BLaER1 (cell line): ENCODE measurements at regions not wholly inside any gene's neighbourhood (a gene's known extent, or its start where the extent isn't known, plus 50 kb on each side); places are given as distances from the start of the nearest gene placed in this dataset.
"Not testable (repeated sequence)": the region's sequence is repeated elsewhere in the genome, so short reads cannot be mapped to it uniquely, and the experiment has no call there.

Experiments used
- H3K27ac ChIP-seq: shearing (Covaris generic); formaldehyde crosslinking; 2 replicates; pipeline ENCODE4 v1.8.1; 2022
- H3K27me3 ChIP-seq: shearing (Covaris generic); formaldehyde crosslinking; 2 replicates; pipeline ENCODE4 v1.8.1; 2022
- H3K36me3 ChIP-seq: shearing (Covaris generic); formaldehyde crosslinking; 2 replicates; pipeline ENCODE4 v1.8.1; 2022
- H3K4me1 ChIP-seq: shearing (Covaris generic); formaldehyde crosslinking; 2 replicates; pipeline ENCODE4 v1.8.1; 2022
- H3K4me2 ChIP-seq: shearing (Covaris generic); formaldehyde crosslinking; 2 replicates; pipeline ENCODE4 v1.8.1; 2022
- H3K4me3 ChIP-seq: shearing (Covaris generic); formaldehyde crosslinking; 2 replicates; pipeline ENCODE4 v1.8.1; 2022
- H3K9ac ChIP-seq: shearing (Covaris generic); formaldehyde crosslinking; 2 replicates; pipeline ENCODE4 v1.8.1; 2022
- H3K9me3 ChIP-seq: shearing (Covaris generic); formaldehyde crosslinking; 2 replicates; pipeline ENCODE4 v1.8.1; 2022
- H4K20me1 ChIP-seq: shearing (Covaris generic); formaldehyde crosslinking; 2 replicates; pipeline ENCODE4 v1.8.1; 2022
- Cebpa-rat ChIP-seq: shearing (Covaris generic); IDR thresholded peaks from 2 replicates; pipeline ENCODE4 v1.8.1; 2022

- Histone ChIP-seq H3K36me3 (no peaks in the 10 kb centered on the region), H3K9ac (no peak overlapping the region), H3K27me3 (no peaks in the 10 kb centered on the region), H3K4me1 (0 out of 2 replicates have a peak, but pooled peaks cover 10% of the 10 kb centered on the region), H3K4me2 (no peak overlapping the region), H3K27ac (no peak overlapping the region), H4K20me1 (no peaks in the 10 kb centered on the region), H3K9me3 (peaks cover 23% of the 10 kb centered on the region), H3K4me3 (no peak overlapping the region)
- no peak for TF ChIP-seq Cebpa-rat
These were observed 286.8 kb downstream of the CBLL2 start for GRCh38 chrX:22559506-22559905.

GRCh38 chrX:22575161-22575845 is 302.6 kb downstream of the CBLL2 start:
- H3K36me3 ChIP-seq: no peaks in the 10 kb centered on the region
- no peak for TF ChIP-seq Cebpa-rat
- no peaks in the 10 kb centered on the region for H3K27me3 ChIP-seq
- no peak overlapping the region for H3K9ac ChIP-seq
- H3K9me3 ChIP-seq: no peaks in the 10 kb centered on the region
- no peak overlapping the region for H3K4me3 ChIP-seq
- H3K4me1 ChIP-seq: no peaks in the 10 kb centered on the region
- H4K20me1 ChIP-seq: no peaks in the 10 kb centered on the region
- H3K27ac ChIP-seq: no peak overlapping the region
- no peak overlapping the region for H3K4me2 ChIP-seq

GRCh38 chrX:22577181-22577580 is 304.5 kb downstream of the CBLL2 start:
- H3K4me1 ChIP-seq: no peaks in the 10 kb centered on the region
- no peak overlapping the region for H3K4me3 ChIP-seq
- no peaks in the 10 kb centered on the region for H3K27me3 ChIP-seq
- no peaks in the 10 kb centered on the region for H3K9me3 ChIP-seq
- no peak overlapping the region for H3K27ac ChIP-seq
- no peak for TF ChIP-seq Cebpa-rat
- no peak overlapping the region for H3K9ac ChIP-seq
- H3K4me2 ChIP-seq: no peak overlapping the region
- H3K36me3 ChIP-seq: no peaks in the 10 kb centered on the region
- H4K20me1 ChIP-seq: no peaks in the 10 kb centered on the region

- Histone ChIP-seq H3K27ac (no peak overlapping the region), H3K4me3 (no peak overlapping the region), H3K4me2 (peak overlapping the region; percentile 49; the same call in 1 of the 2 replicates), H3K9ac (no peak overlapping the region), H3K4me1 (peaks cover 18% of the 10 kb centered on the region), H3K36me3 (no peaks in the 10 kb centered on the region), H3K27me3 (no peaks in the 10 kb centered on the region), H3K9me3 (peaks cover 4% of the 10 kb centered on the region; the same call in 1 of the 2 replicates), H4K20me1 (no peaks in the 10 kb centered on the region)
- no peak for TF ChIP-seq Cebpa-rat
These were observed 313.1 kb downstream of the CBLL2 start for GRCh38 chrX:22585831-22586230.

DNA sequence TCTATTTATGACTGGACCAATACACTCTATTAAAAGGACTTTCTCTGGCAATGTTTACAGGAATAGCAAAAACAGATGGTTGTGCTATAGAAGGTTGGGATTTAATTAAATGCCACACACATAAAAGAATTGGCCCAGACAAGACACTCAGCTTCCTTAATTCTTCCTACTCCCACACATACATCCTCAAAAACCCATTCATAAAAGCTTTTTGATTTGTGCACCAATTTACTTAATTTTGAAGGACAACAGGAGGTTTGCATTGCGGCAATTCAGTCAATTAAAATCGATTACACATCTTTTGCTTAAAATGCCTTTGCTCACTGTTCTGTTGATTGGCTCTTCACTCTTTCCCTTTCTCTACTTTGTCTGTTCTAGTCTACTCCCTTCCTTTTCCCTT is 317.1 kb downstream of the CBLL2 start:
- Histone ChIP-seq H3K4me3 (no peak overlapping the region), H3K9ac (no peak overlapping the region), H4K20me1 (no peaks in the 10 kb centered on the region), H3K4me1 (peaks cover 18% of the 10 kb centered on the region), H3K4me2 (no peak overlapping the region), H3K27me3 (no peaks in the 10 kb centered on the region), H3K36me3 (no peaks in the 10 kb centered on the region), H3K27ac (no peak overlapping the region), H3K9me3 (peaks cover 4% of the 10 kb centered on the region; the same call in 1 of the 2 replicates)
- TF ChIP-seq Cebpa-rat: no peak

- no peaks in the 10 kb centered on the region for H4K20me1 ChIP-seq
- no peaks in the 10 kb centered on the region for H3K36me3 ChIP-seq
- no peak overlapping the region for H3K9ac ChIP-seq
- H3K27ac ChIP-seq: no peak overlapping the region
- H3K9me3 ChIP-seq: peaks cover 12% of the 10 kb centered on the region
- no peaks in the 10 kb centered on the region for H3K4me1 ChIP-seq
- no peak for TF ChIP-seq Cebpa-rat
- no peaks in the 10 kb centered on the region for H3K27me3 ChIP-seq
- H3K4me3 ChIP-seq: no peak overlapping the region
- H3K4me2 ChIP-seq: no peak overlapping the region
These were observed 322.1 kb downstream of the CBLL2 start for GRCh38 chrX:22594766-22595165.

- no peak overlapping the region for H3K4me3 ChIP-seq
- H4K20me1 ChIP-seq: no peaks in the 10 kb centered on the region
- no peak overlapping the region for H3K4me2 ChIP-seq
- no peak overlapping the region for H3K9ac ChIP-seq
- no peak overlapping the region for H3K27ac ChIP-seq
- no peaks in the 10 kb centered on the region for H3K4me1 ChIP-seq
- H3K36me3 ChIP-seq: no peaks in the 10 kb centered on the region
- no peak for TF ChIP-seq Cebpa-rat
- H3K9me3 ChIP-seq: peaks cover 15% of the 10 kb centered on the region
- no peaks in the 10 kb centered on the region for H3K27me3 ChIP-seq
These were observed 330.3 kb downstream of the CBLL2 start for GRCh38 chrX:22603060-22603459.

- H3K27ac ChIP-seq, H3K9ac ChIP-seq, H3K27me3 ChIP-seq, H3K4me3 ChIP-seq, H3K4me1 ChIP-seq, H3K4me2 ChIP-seq, H3K36me3 ChIP-seq, H4K20me1 ChIP-seq: not testable (repeated sequence)
- H3K9me3 ChIP-seq: peaks cover 32% of the 10 kb centered on the region
These were observed 336.7 kb downstream of the CBLL2 start for GRCh38 chrX:22609452-22609851.

- H3K9ac ChIP-seq: no peak overlapping the region
- 0 out of 2 replicates have a peak, but pooled peaks cover 8% of the 10 kb centered on the region for H3K9me3 ChIP-seq
- H3K27ac ChIP-seq: no peak overlapping the region
- no peak overlapping the region for H3K4me2 ChIP-seq
- no peak for TF ChIP-seq Cebpa-rat
- H3K4me1 ChIP-seq: no peaks in the 10 kb centered on the region
- no peaks in the 10 kb centered on the region for H3K27me3 ChIP-seq
- no peak overlapping the region for H3K4me3 ChIP-seq
- no peaks in the 10 kb centered on the region for H4K20me1 ChIP-seq
- no peaks in the 10 kb centered on the region for H3K36me3 ChIP-seq
These were observed 344.2 kb downstream of the CBLL2 start for GRCh38 chrX:22616867-22617266.

- Histone ChIP-seq H3K4me3 (no peak overlapping the region), H3K27me3 (no peaks in the 10 kb centered on the region), H3K9me3 (no peaks in the 10 kb centered on the region), H3K27ac (no peak overlapping the region), H3K4me2 (no peak overlapping the region), H3K36me3 (no peaks in the 10 kb centered on the region), H4K20me1 (no peaks in the 10 kb centered on the region), H3K4me1 (no peaks in the 10 kb centered on the region), H3K9ac (no peak overlapping the region)
- no peak for TF ChIP-seq Cebpa-rat
These were observed 354.9 kb downstream of the CBLL2 start for GRCh38 chrX:22627576-22627975.

DNA sequence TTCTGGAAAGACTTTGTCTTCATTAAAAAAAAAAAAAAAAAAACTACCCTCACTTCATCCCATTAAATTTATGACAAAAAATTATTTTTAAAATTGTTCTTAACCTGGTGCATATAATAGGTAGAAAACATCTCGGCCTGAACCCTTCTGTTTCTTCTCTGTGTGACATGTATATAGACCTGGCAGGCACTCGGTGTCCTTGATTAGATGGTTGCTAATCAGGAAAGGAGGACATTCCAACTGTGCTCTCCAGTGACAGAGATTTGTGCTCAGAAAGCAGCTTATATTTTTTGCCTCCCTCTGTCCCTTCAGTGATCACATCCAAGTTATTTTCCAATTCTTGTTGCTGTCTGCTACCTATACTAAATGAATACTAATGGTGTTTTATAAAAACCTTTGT is 355.6 kb downstream of the CBLL2 start:
- no peak for TF ChIP-seq Cebpa-rat
- Histone ChIP-seq H3K27ac (no peak overlapping the region), H3K36me3 (no peaks in the 10 kb centered on the region), H3K9me3 (no peaks in the 10 kb centered on the region), H4K20me1 (no peaks in the 10 kb centered on the region), H3K4me1 (no peaks in the 10 kb centered on the region), H3K4me3 (no peak overlapping the region), H3K27me3 (no peaks in the 10 kb centered on the region), H3K4me2 (no peak overlapping the region), H3K9ac (no peak overlapping the region)
